Hematopoietic multipotent progenitor cell treated with erythropoietin and hydrocortisone succinate and interleukin-3 and kit ligand, for 17 days (in vitro differentiated cells): ENCODE measurements at regions not wholly inside any gene's neighbourhood (a gene's known extent, or its start where the extent isn't known, plus 50 kb on each side); places are given as distances from the start of the nearest gene placed in this dataset.
"Not testable (repeated sequence)": the region's sequence is repeated elsewhere in the genome, so short reads cannot be mapped to it uniquely, and the experiment has no call there.

Experiments
- DNase-seq: peaks from one replicate; pipeline ENCODE4 v3.0.0-alpha.2; 2015; ENCODE audit warnings: low spot score

GRCh38 chr3:40753291-40753770 lies 228.6 kb downstream of the ZNF621 start:
- no peak for DNase-seq

- no peak for DNase-seq
These were observed 229.2 kb downstream of the ZNF621 start for GRCh38 chr3:40753951-40754350.

GRCh38 chr3:40754994-40755393 lies 230.2 kb downstream of the ZNF621 start:
- DNase-seq, result no peak

GRCh38 chr3:40756500-40756899 lies 231.7 kb downstream of the ZNF621 start:
- DNase-seq, result no peak

GRCh38 chr3:40762771-40763170 lies 238.0 kb downstream of the ZNF621 start:
- not testable (repeated sequence) for DNase-seq

GRCh38 chr3:40763807-40764206 lies 239.0 kb downstream of the ZNF621 start:
- DNase-seq, result no peak

GRCh38 chr3:40764747-40765146 lies 240.0 kb downstream of the ZNF621 start:
- DNase-seq, result no peak

GRCh38 chr3:40765884-40766283 lies 241.1 kb downstream of the ZNF621 start:
- no peak for DNase-seq

GRCh38 chr3:40766396-40766795 lies 241.6 kb downstream of the ZNF621 start:
- no peak for DNase-seq

GRCh38 chr3:40768046-40768445 lies 243.3 kb downstream of the ZNF621 start:
- DNase-seq, result no peak

- DNase-seq, result no peak
These were observed 243.8 kb downstream of the ZNF621 start for GRCh38 chr3:40768536-40768935.

- DNase-seq, result no peak
These were observed 245.3 kb downstream of the ZNF621 start for GRCh38 chr3:40770061-40770460.

- DNase-seq, result no peak
These were observed 246.4 kb downstream of the ZNF621 start for GRCh38 chr3:40771112-40771511.

- DNase-seq, result no peak
These were observed 254.3 kb downstream of the ZNF621 start for GRCh38 chr3:40779039-40779438.

GRCh38 chr3:40780291-40780924 lies 255.6 kb downstream of the ZNF621 start:
- DNase-seq, result no peak

GRCh38 chr3:40780925-40781406 lies 256.2 kb downstream of the ZNF621 start:
- no peak for DNase-seq

GRCh38 chr3:40782111-40782721 lies 257.5 kb downstream of the ZNF621 start:
- no peak for DNase-seq

- DNase-seq, result no peak
These were observed 266.0 kb downstream of the ZNF621 start for GRCh38 chr3:40790746-40791145.

- DNase-seq, result no peak
These were observed 269.0 kb downstream of the ZNF621 start for GRCh38 chr3:40793730-40794129.

- no peak for DNase-seq
These were observed 275.6 kb downstream of the ZNF621 start for GRCh38 chr3:40800343-40800742.

- DNase-seq, result no peak
These were observed 276.6 kb downstream of the ZNF621 start for GRCh38 chr3:40801284-40801741.

GRCh38 chr3:40803311-40803710 lies 278.6 kb downstream of the ZNF621 start:
- no peak for DNase-seq

- no peak for DNase-seq
These were observed 280.7 kb downstream of the ZNF621 start for GRCh38 chr3:40805456-40805855.

- DNase-seq, result no peak
These were observed 286.1 kb downstream of the ZNF621 start for GRCh38 chr3:40810813-40811212.
